IMR-90 (cell line): ENCODE measurements at regions not wholly inside any gene's neighbourhood (a gene's known extent, or its start where the extent isn't known, plus 50 kb on each side); places are given as distances from the start of the nearest gene placed in this dataset.

Experiments used
- ATAC-seq: fragments of 200-7000 bp; cut with Tn5 transposase; 2 replicates; pipeline ENCODE4 v1.9.1; 2020; ENCODE audit warnings: low read depth, mild to moderate bottlenecking, moderate library complexity
- BruUV-seq: library from RNA; stranded (reverse); fragments of 400-500 nt; replicated peaks from 2 replicates; lab custom pipeline; 2021; lab: Mats Ljungman, UMichigan
- CTCF ChIA-PET: fragments of 300-600 bp; formaldehyde crosslinking; extraction: SDS; loops from one replicate; lab custom pipeline; 2021; ENCODE audit warnings: antibody characterized with exemption; lab: Yijun Ruan, JAX
- POLR2A ChIA-PET: fragments of 300-600 bp; sonication (Branson Sonifier 250); formaldehyde crosslinking; loops from one replicate; lab custom pipeline; 2022; ENCODE audit warnings: antibody characterized with exemption; ENCODE audit not compliant: unreplicated experiment; lab: Charles Lee
- DNase-seq: peaks from one replicate; pipeline ENCODE4 v3.0.0; 2013
- H2AFZ ChIP-seq: replicated peaks from 2 replicates; pipeline ENCODE3; 2013; ENCODE audit warnings: low read length, mild to moderate bottlenecking; ENCODE audit not compliant: poor library complexity
- H2AK5ac ChIP-seq: 2 replicates; pipeline ENCODE4 v1.6.1; 2013; ENCODE audit warnings: low read depth, low read length, inconsistent platforms
- H2AK9ac ChIP-seq: replicated peaks from 2 replicates; pipeline ENCODE3; 2013; ENCODE audit warnings: mild to moderate bottlenecking, low read depth, low read length, moderate library complexity; ENCODE audit not compliant: poor library complexity
- H2BK120ac ChIP-seq: 2 replicates; pipeline ENCODE4 v1.6.1; 2013; ENCODE audit warnings: low read depth, low read length, inconsistent platforms
- H2BK15ac ChIP-seq: 3 replicates; pipeline ENCODE4 v1.6.1; 2013; ENCODE audit warnings: low read depth, low read length, inconsistent platforms
- H2BK20ac ChIP-seq: 2 replicates; pipeline ENCODE4 v1.6.1; 2013; ENCODE audit warnings: low read depth, mild to moderate bottlenecking, inconsistent platforms, low read length, moderate library complexity
- H2BK5ac ChIP-seq: 2 replicates; pipeline ENCODE4 v1.6.1; 2013; ENCODE audit warnings: mild to moderate bottlenecking, low read depth, low read length, inconsistent platforms; ENCODE audit not compliant: poor library complexity, severe bottlenecking
- H3K14ac ChIP-seq: replicated peaks from 2 replicates; pipeline ENCODE4 v1.6.1; 2013; ENCODE audit warnings: low read depth, low read length, inconsistent platforms
- H3K18ac ChIP-seq: 2 replicates; pipeline ENCODE4 v1.6.1; 2013; ENCODE audit warnings: low read depth, low read length, control low read depth
- H3K23ac ChIP-seq: 2 replicates; pipeline ENCODE4 v1.6.1; 2013; ENCODE audit warnings: low read depth, low read length, inconsistent platforms
- H3K27ac ChIP-seq: 2 replicates; pipeline ENCODE4 v1.5.1; 2013; ENCODE audit warnings: mild to moderate bottlenecking, control low read depth, low read length; ENCODE audit not compliant: insufficient read depth
- H3K27me3 ChIP-seq: 2 replicates; pipeline ENCODE4 v1.6.1; 2013; ENCODE audit warnings: low read length; ENCODE audit not compliant: control insufficient read depth, insufficient read depth
- H3K36me3 ChIP-seq: 2 replicates; pipeline ENCODE4 v1.6.1; 2013; ENCODE audit warnings: low read length, mixed read lengths; ENCODE audit not compliant: control insufficient read depth, insufficient read depth
- H3K4ac ChIP-seq: 2 replicates; pipeline ENCODE4 v1.6.1; 2013; ENCODE audit warnings: low read depth, low read length, inconsistent platforms
- H3K4me1 ChIP-seq: 2 replicates; pipeline ENCODE4 v1.6.1; 2013; ENCODE audit warnings: low read length, mixed read lengths; ENCODE audit not compliant: control insufficient read depth, insufficient read depth
- H3K4me2 ChIP-seq: 2 replicates; pipeline ENCODE4 v1.6.1; 2013; ENCODE audit warnings: low read depth, mild to moderate bottlenecking, control low read depth, low read length, moderate library complexity
- H3K4me3 ChIP-seq: 2 replicates; pipeline ENCODE4 v1.5.1; 2013; ENCODE audit warnings: low read depth, mild to moderate bottlenecking, control low read depth, low read length, moderate library complexity; ENCODE audit not compliant: insufficient read depth
- H3K56ac ChIP-seq: 2 replicates; pipeline ENCODE4 v1.6.1; 2013; ENCODE audit warnings: low read length, inconsistent platforms; ENCODE audit not compliant: insufficient read depth; ENCODE audit errors: extremely low read depth
- H3K79me1 ChIP-seq, 2 experiments: 2 replicates each; pipeline ENCODE4 v1.6.1; 2013; ENCODE audit warnings: low read length in 2 of 2, inconsistent platforms in 1 of 2, low read depth in 1 of 2
- H3K9ac ChIP-seq: 2 replicates; pipeline ENCODE4 v1.6.1; 2013; ENCODE audit warnings: low read depth, low read length, control low read depth
- H3K9me1 ChIP-seq: 2 replicates; pipeline ENCODE4 v1.6.1; 2013; ENCODE audit warnings: low read length, inconsistent platforms; ENCODE audit not compliant: insufficient read depth
- H3K9me3 ChIP-seq: 2 replicates; pipeline ENCODE4 v1.6.1; 2013; ENCODE audit warnings: low read length; ENCODE audit not compliant: control insufficient read depth, insufficient read depth
- H4K20me1 ChIP-seq: 2 replicates; pipeline ENCODE4 v1.6.1; 2013; ENCODE audit warnings: low read length, inconsistent platforms; ENCODE audit not compliant: insufficient read depth
- H4K5ac ChIP-seq: 2 replicates; pipeline ENCODE4 v1.6.1; 2013; ENCODE audit warnings: mild to moderate bottlenecking, low read depth, low read length, control low read depth
- H4K8ac ChIP-seq, 2 experiments: 2 replicates each; pipeline ENCODE4 v1.6.1; 2013; ENCODE audit warnings: low read depth in 2 of 2, low read length in 2 of 2, control low read depth in 1 of 2, inconsistent platforms in 1 of 2
- H4K91ac ChIP-seq: 2 replicates; pipeline ENCODE4 v1.6.1; 2013; ENCODE audit warnings: low read depth, low read length, inconsistent platforms; ENCODE audit not compliant: insufficient read depth
- BHLHE40 ChIP-seq: fragments of 150-350 bp; IDR thresholded peaks from 2 replicates; pipeline ENCODE4 v1.6.1; 2016; ENCODE audit warnings: mild to moderate bottlenecking, low read depth, low read length
- CEBPB ChIP-seq: IDR thresholded peaks from 2 replicates; pipeline ENCODE4 v1.6.1; 2012; ENCODE audit warnings: low read depth, low read length, improper control_type of control experiment
- FOS ChIP-seq: fragments of 150-350 bp; IDR thresholded peaks from 2 replicates; pipeline ENCODE4 v1.6.1; 2016; ENCODE audit warnings: low read depth, low read length
- MAFK ChIP-seq: IDR thresholded peaks from 2 replicates; pipeline ENCODE4 v1.6.1; 2012; ENCODE audit warnings: low read depth, low read length, improper control_type of control experiment
- MAZ ChIP-seq: IDR thresholded peaks from 2 replicates; pipeline ENCODE4 v1.6.1; 2012; ENCODE audit warnings: low read depth, mild to moderate bottlenecking, low read length, improper control_type of control experiment, moderate library complexity, borderline replicate concordance
- MXI1 ChIP-seq: IDR thresholded peaks from 2 replicates; pipeline ENCODE4 v1.6.1; 2012; ENCODE audit warnings: low read depth, mild to moderate bottlenecking, low read length, moderate library complexity, borderline replicate concordance
- NFE2L2 ChIP-seq: fragments of 150-350 bp; IDR thresholded peaks from 2 replicates; pipeline ENCODE4 v1.6.1; 2016; ENCODE audit warnings: low read depth, mild to moderate bottlenecking, low read length
- POLR2A ChIP-seq: IDR thresholded peaks from 2 replicates; pipeline ENCODE4 v1.6.1; 2012; ENCODE audit warnings: mild to moderate bottlenecking, low read depth, low read length
- RAD21 ChIP-seq: IDR thresholded peaks from 2 replicates; pipeline ENCODE4 v1.6.1; 2012; ENCODE audit warnings: low read length, improper control_type of control experiment
- RCOR1 ChIP-seq: IDR thresholded peaks from 2 replicates; pipeline ENCODE4 v1.6.1; 2012; ENCODE audit warnings: mild to moderate bottlenecking, low read length, improper control_type of control experiment; ENCODE audit not compliant: insufficient replicate concordance
- RFX5 ChIP-seq: IDR thresholded peaks from 2 replicates; pipeline ENCODE4 v1.8.0; 2012; ENCODE audit warnings: low read depth, mild to moderate bottlenecking, low read length, moderate library complexity
- WGBS, 2 experiments: methylation state at CpG; one replicate each; pipeline versions ENCODE4 v1.1.5 to v1.1.7; 2013; ENCODE audit warnings: missing lambda C conversion rate in 2 of 2; ENCODE audit not compliant: insufficient read length in 1 of 2; ENCODE audit errors: extremely low coverage in 2 of 2; 5-methylcytosine and 5-hydroxymethylcytosine counted together
- dilution Hi-C: fragments of 300-500 bp; cut with HindIII; formaldehyde crosslinking; loops from one replicate; pipeline ENCODE4 v1.14.3; 2018; ENCODE audit warnings: low sequenced_read_pairs; ENCODE audit not compliant: unreplicated experiment
- in situ Hi-C: fragments of 300-500 bp; cut with MboI; formaldehyde crosslinking; loops from 3 replicates; pipeline ENCODE4 v1.14.3; 2019; ENCODE audit warnings: low sequenced_read_pairs, inconsistent platforms, mixed read lengths
- intact Hi-C: fragments of 100-400 bp; cut with micrococcal nuclease; formaldehyde crosslinking; loops from 2 replicates; pipeline ENCODE4 v1.10.0; 2022
- TF ChIP-seq, protein P1 (sequence below): fragments of 150-350 bp; IDR thresholded peaks from 2 replicates; pipeline ENCODE4 v1.6.1; 2017; ENCODE audit warnings: mild to moderate bottlenecking, antibody characterized with exemption, low read length, low read depth
- TF ChIP-seq, protein P2 (sequence below): conservative IDR thresholded peaks from 2 replicates; pipeline ENCODE4 v1.5.1; 2012; ENCODE audit warnings: mild to moderate bottlenecking, low read depth, low read length, improper control_type of control experiment
- TF ChIP-seq, protein P3 (sequence below): fragments of 150-350 bp; IDR thresholded peaks from 2 replicates; pipeline ENCODE4 v1.6.1; 2016; ENCODE audit warnings: low read depth, mild to moderate bottlenecking, low read length, moderate library complexity, borderline replicate concordance

DNA sequence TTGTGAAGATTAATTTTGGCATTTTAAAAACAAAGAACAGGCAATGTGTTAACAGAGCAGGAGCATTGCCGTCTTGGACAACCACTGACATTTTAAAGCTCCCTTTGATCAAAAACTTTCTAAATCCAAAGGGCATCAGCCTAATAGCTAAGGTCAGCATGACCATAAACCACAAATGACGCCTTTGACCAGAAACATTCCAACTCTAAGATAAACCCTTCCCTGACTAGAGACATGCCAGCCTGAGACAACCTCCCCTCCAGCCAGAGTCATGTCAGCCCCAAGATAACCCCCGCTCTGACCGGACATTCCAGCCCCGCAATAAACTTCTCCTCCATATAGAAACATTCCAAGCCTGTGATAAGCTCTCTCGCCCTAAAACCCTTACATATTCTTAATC is 949.4 kb upstream of the POT1 start:
- dilution Hi-C loops, result no loop called here
- DNase-seq, result no peak
- H3K4ac ChIP-seq, result no peak overlapping the region
- no peaks in the 10 kb centered on the region for H4K20me1 ChIP-seq
- no TSS peak for BruUV-seq
- ATAC-seq, result no peak
- no peaks in the 10 kb centered on the region for H3K9me1 ChIP-seq
- H3K4me1 ChIP-seq, result no peaks in the 10 kb centered on the region
- TF ChIP-seq MXI1 (no peak), FOS (no peak), RCOR1 (no peak), POLR2A (no peak), RAD21 (no peak), NFE2L2 (no peak), CEBPB (no peak), BHLHE40 (no peak), MAZ (no peak), RFX5 (no peak), MAFK (no peak)
- TF ChIP-seq, protein P1, sequence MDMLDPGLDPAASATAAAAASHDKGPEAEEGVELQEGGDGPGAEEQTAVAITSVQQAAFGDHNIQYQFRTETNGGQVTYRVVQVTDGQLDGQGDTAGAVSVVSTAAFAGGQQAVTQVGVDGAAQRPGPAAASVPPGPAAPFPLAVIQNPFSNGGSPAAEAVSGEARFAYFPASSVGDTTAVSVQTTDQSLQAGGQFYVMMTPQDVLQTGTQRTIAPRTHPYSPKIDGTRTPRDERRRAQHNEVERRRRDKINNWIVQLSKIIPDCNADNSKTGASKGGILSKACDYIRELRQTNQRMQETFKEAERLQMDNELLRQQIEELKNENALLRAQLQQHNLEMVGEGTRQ, result no peak
- TF ChIP-seq, protein P2, sequence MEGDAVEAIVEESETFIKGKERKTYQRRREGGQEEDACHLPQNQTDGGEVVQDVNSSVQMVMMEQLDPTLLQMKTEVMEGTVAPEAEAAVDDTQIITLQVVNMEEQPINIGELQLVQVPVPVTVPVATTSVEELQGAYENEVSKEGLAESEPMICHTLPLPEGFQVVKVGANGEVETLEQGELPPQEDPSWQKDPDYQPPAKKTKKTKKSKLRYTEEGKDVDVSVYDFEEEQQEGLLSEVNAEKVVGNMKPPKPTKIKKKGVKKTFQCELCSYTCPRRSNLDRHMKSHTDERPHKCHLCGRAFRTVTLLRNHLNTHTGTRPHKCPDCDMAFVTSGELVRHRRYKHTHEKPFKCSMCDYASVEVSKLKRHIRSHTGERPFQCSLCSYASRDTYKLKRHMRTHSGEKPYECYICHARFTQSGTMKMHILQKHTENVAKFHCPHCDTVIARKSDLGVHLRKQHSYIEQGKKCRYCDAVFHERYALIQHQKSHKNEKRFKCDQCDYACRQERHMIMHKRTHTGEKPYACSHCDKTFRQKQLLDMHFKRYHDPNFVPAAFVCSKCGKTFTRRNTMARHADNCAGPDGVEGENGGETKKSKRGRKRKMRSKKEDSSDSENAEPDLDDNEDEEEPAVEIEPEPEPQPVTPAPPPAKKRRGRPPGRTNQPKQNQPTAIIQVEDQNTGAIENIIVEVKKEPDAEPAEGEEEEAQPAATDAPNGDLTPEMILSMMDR, result no peak
- TF ChIP-seq, protein P3, sequence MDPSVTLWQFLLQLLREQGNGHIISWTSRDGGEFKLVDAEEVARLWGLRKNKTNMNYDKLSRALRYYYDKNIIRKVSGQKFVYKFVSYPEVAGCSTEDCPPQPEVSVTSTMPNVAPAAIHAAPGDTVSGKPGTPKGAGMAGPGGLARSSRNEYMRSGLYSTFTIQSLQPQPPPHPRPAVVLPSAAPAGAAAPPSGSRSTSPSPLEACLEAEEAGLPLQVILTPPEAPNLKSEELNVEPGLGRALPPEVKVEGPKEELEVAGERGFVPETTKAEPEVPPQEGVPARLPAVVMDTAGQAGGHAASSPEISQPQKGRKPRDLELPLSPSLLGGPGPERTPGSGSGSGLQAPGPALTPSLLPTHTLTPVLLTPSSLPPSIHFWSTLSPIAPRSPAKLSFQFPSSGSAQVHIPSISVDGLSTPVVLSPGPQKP, result no peak
- intact Hi-C loops, result no loop called here
- H3K79me1 ChIP-seq, result no peaks in the 10 kb centered on the region
- in situ Hi-C loops, result no loop called here
- ChIA-PET POLR2A (no interaction called here), CTCF (no interaction called here)
- no peaks in the 10 kb centered on the region for H3K36me3 ChIP-seq
- no peak overlapping the region for H2AK5ac ChIP-seq
- no peak overlapping the region for H3K27ac ChIP-seq
- H3K18ac ChIP-seq, result no peak overlapping the region
- no peak overlapping the region for H2BK20ac ChIP-seq
- no peak overlapping the region for H3K4me2 ChIP-seq
- H2AFZ ChIP-seq, result no peak overlapping the region
- no peak overlapping the region for H4K5ac ChIP-seq
- H3K4me3 ChIP-seq, result no peak overlapping the region
- H3K9me3 ChIP-seq, result peaks cover 2% of the 10 kb centered on the region; the same call in 1 of the 2 replicates
- H4K8ac ChIP-seq, result no peak overlapping the region
- no peak overlapping the region for H3K56ac ChIP-seq
- H2BK15ac ChIP-seq, result no peak overlapping the region
- no peak overlapping the region for H2BK5ac ChIP-seq
- no peak overlapping the region for H3K23ac ChIP-seq
- WGBS, 2 experiments, result no CpG with 5 or more reads among the region's 6 CpGs
- H3K14ac ChIP-seq, result no peak overlapping the region
- H3K9ac ChIP-seq, result no peak overlapping the region
- H3K27me3 ChIP-seq, result no peaks in the 10 kb centered on the region
- H4K91ac ChIP-seq, result no peak overlapping the region
- no peak overlapping the region for H2BK120ac ChIP-seq
- no peak overlapping the region for H2AK9ac ChIP-seq
